Lung (tissue), 11 donors: ENCODE measurements at regions not wholly inside any gene's neighbourhood (a gene's known extent, or its start where the extent isn't known, plus 50 kb on each side); places are given as distances from the start of the nearest gene placed in this dataset.

Experiments
- ATAC-seq: fragments of 200-7000 bp; cut with Tn5 transposase; one replicate; pipeline ENCODE4 v1.9.1; 2020; ENCODE audit warnings: moderate number of reproducible peaks; ENCODE audit not compliant: insufficient read depth, low FRiP score
- DNase-seq, 3 donors: peaks; one replicate each; pipeline ENCODE4 v3.0.0-alpha.2; 2013 to 2017
- H3K27ac ChIP-seq, 2 donors: one replicate each; pipeline ENCODE4 v1.5.1; 2013; ENCODE audit warnings: mild to moderate bottlenecking in 2 of 2, moderate library complexity in 2 of 2, control low read depth in 1 of 2, inconsistent platforms in 1 of 2, low read depth in 1 of 2, low read length in 1 of 2
- H3K27me3 ChIP-seq, 3 donors: one replicate each; pipeline ENCODE4 v1.5.1; 2013; ENCODE audit warnings: low read length in 2 of 3; ENCODE audit not compliant: control insufficient read depth in 3 of 3, insufficient read depth in 3 of 3
- H3K36me3 ChIP-seq, 4 donors: one replicate each; pipeline ENCODE4 v1.5.1; 2013; ENCODE audit warnings: low read length in 4 of 4, mild to moderate bottlenecking in 1 of 4, moderate library complexity in 1 of 4; ENCODE audit not compliant: control insufficient read depth in 4 of 4, insufficient read depth in 4 of 4
- H3K4me1 ChIP-seq, 5 donors: one replicate each; pipeline ENCODE4 v1.5.1; 2013; ENCODE audit warnings: low read length in 5 of 5, mild to moderate bottlenecking in 2 of 5, moderate library complexity in 1 of 5; ENCODE audit not compliant: control insufficient read depth in 5 of 5, insufficient read depth in 5 of 5
- H3K4me3 ChIP-seq: one replicate; pipeline ENCODE4 v1.5.1; 2013; ENCODE audit warnings: mild to moderate bottlenecking, control low read depth, moderate library complexity
- H3K9ac ChIP-seq, 2 donors: one replicate each; pipeline ENCODE4 v1.5.1; 2013; ENCODE audit warnings: low read length in 2 of 2, control low read depth in 1 of 2; ENCODE audit not compliant: insufficient read depth in 1 of 2
- H3K9me3 ChIP-seq, 4 donors: one replicate each; pipeline ENCODE4 v1.5.1; 2013; ENCODE audit warnings: low read length in 3 of 4, mild to moderate bottlenecking in 1 of 4, moderate library complexity in 1 of 4; ENCODE audit not compliant: control insufficient read depth in 4 of 4, insufficient read depth in 3 of 4
- WGBS, 2 donors: extraction: QIAGEN DNeasy Blood & Tissue Kit; methylation state at CpG; one replicate each; pipeline ENCODE4 v1.1.7; 2013; 5-methylcytosine and 5-hydroxymethylcytosine counted together
- TF ChIP-seq, protein P1 (sequence below): IDR thresholded peaks from 2 replicates; pipeline ENCODE4 v1.5.1; 2012; ENCODE audit warnings: mild to moderate bottlenecking; ENCODE audit errors: control extremely low read depth, extremely low read depth
- donor health status: control.
- donor health status: control.
- donor health status: Bipolar disorder and iron deficiency.
- donor health status: healthy.
- donor health status: DM: yes; HTN: yes; CAD: no.

DNA sequence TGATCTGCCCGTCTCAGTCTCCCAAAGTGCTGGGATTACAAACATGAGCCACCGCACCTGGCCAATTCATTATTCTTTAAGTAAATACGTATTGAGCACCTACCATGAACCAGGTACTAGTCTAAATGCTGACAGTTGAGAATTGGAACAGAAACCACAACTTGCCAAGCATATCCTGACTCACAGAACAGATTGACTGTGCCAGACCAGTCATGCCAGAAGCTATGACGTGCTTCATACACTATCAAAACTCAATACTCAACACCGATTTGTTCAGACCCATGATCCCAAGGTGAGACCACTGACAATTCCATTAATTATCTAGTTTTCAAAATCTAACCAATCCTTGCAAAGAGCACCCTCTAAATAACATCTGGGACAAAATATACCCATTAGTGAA is 148.6 kb downstream of the B3GNT2 start:
- DNase-seq (no peak), ATAC-seq (no peak)
- 87 to 93% methylated on average over 5 of the region's 5 CpGs for WGBS, 2 donors
- no peak overlapping the region for H3K9ac ChIP-seq
- peaks cover 0 to 4% (median 0%) of the 10 kb centered on the region in 4 donors for H3K9me3 ChIP-seq
- H3K27ac ChIP-seq = no peak overlapping the region
- H3K4me1 ChIP-seq = peaks cover 0 to 3% (median 0%) of the 10 kb centered on the region in 5 donors
- no peaks in the 10 kb centered on the region for H3K27me3 ChIP-seq
- H3K36me3 ChIP-seq = no peaks in the 10 kb centered on the region
- TF ChIP-seq, protein P1, sequence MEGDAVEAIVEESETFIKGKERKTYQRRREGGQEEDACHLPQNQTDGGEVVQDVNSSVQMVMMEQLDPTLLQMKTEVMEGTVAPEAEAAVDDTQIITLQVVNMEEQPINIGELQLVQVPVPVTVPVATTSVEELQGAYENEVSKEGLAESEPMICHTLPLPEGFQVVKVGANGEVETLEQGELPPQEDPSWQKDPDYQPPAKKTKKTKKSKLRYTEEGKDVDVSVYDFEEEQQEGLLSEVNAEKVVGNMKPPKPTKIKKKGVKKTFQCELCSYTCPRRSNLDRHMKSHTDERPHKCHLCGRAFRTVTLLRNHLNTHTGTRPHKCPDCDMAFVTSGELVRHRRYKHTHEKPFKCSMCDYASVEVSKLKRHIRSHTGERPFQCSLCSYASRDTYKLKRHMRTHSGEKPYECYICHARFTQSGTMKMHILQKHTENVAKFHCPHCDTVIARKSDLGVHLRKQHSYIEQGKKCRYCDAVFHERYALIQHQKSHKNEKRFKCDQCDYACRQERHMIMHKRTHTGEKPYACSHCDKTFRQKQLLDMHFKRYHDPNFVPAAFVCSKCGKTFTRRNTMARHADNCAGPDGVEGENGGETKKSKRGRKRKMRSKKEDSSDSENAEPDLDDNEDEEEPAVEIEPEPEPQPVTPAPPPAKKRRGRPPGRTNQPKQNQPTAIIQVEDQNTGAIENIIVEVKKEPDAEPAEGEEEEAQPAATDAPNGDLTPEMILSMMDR = no peak
- H3K4me3 ChIP-seq = no peak overlapping the region

DNA sequence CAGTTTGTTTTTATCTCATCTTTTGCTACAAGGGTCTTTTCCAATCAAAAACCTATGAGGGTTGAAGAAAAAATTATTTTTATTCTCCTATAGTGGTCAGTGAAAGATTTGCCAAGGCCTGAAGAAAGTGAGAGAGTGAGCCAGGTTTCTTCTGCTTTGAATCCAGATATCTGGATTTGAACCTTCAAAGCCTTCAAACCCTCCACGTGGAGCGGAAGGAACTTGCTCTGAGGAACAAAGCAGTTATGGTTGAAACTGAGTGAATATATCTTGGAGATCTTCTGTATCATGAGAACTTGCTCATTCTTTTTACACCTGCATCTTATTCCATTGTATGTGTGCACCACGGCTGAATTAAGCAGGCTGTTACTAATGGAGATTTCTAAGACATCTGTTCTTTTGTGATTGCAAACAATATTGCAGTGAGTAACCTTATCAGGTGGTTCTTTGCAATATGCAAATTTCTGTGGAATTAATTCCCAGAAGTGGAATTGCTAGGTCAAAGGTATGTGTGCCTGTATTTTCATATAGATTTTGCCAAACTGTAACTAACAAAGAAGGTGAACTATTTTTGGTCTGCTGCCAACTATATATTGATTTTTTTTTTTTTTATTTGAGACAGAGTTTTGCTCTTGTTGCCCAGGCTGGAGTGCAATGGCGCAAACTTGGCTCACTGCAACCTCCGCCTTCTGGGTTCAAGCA is 147.9 kb downstream of the B3GNT2 start:
- TF ChIP-seq, protein P1 = no peak
- peaks cover 0 to 3% (median 0%) of the 10 kb centered on the region in 5 donors for H3K4me1 ChIP-seq
- H3K9ac ChIP-seq = no peak overlapping the region
- H3K27ac ChIP-seq = no peak overlapping the region
- no peak overlapping the region for H3K4me3 ChIP-seq
- no peaks in the 10 kb centered on the region for H3K27me3 ChIP-seq
- ATAC-seq (no peak), DNase-seq (no peak)
- H3K9me3 ChIP-seq = peaks cover 0 to 4% (median 0%) of the 10 kb centered on the region in 4 donors
- WGBS, 2 donors = 72 to 77% methylated on average over 5 of the region's 5 CpGs
- H3K36me3 ChIP-seq = no peaks in the 10 kb centered on the region

DNA sequence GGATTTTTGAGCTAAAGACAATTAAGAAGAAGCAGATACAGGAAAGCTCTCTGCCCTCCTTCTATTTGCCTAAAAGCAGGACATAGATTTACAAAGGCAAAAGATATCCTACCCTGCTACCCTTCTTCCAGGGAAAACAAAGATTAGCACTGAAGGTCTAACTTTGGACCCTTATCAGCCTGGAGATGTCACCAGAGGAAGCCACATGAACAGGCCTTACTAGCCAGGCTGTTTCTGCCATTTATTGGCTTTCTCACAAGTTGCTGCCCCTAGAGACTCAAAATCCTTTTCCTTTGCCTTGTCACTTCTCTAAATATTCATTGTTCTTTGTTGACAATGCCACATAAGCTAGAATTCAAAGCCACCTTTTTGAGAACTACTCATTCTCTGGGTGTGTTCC is 147.3 kb downstream of the B3GNT2 start:
- no peak for DNase-seq
- TF ChIP-seq, protein P1 = no peak
- Histone ChIP-seq H3K36me3 (no peaks in the 10 kb centered on the region), H3K9me3 (peaks cover 0 to 4% (median 0%) of the 10 kb centered on the region in 4 donors), H3K9ac (no peak overlapping the region), H3K27ac (no peak overlapping the region), H3K4me3 (no peak overlapping the region), H3K27me3 (no peaks in the 10 kb centered on the region), H3K4me1 (peaks cover 0 to 3% (median 0%) of the 10 kb centered on the region in 5 donors)
- no peak for ATAC-seq
